Hematopoietic multipotent progenitor cell (in vitro differentiated cells): ENCODE measurements at regions not wholly inside any gene's neighbourhood (a gene's known extent, or its start where the extent isn't known, plus 50 kb on each side); places are given as distances from the start of the nearest gene placed in this dataset.
"Not testable (repeated sequence)": the region's sequence is repeated elsewhere in the genome, so short reads cannot be mapped to it uniquely, and the experiment has no call there.

ENCODE experiments used
- DNase-seq, 3 donors: peaks; one replicate each; pipeline ENCODE4 v3.0.0-alpha.2; 2011 to 2015; ENCODE audit warnings: low read depth in 2 of 3, low spot score in 2 of 3

- not testable (repeated sequence) for DNase-seq
Observed at GRCh38 chr1:214095896-214096295, 108.1 kb downstream of the PROX1 start.

DNA sequence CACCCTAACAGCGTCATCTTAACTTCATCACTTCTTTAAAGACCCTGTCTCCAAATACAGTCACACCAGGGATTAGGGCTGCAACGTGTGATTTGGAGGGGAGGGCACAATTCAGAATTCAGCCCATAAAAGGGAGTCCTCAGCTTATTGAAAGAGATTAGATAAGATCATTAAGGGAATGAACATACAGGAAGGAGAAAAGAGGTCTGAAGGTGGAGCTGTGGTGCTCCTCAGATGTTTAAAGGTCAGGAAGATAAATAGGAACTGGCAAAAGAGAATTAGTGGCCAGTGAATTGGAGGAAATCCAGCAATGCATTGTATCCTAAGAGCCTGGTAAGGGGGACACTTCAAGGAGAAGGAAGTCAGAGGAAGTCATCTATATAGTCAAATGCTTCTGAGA, 113.5 kb downstream of the PROX1 start:
- no peak for DNase-seq

DNA sequence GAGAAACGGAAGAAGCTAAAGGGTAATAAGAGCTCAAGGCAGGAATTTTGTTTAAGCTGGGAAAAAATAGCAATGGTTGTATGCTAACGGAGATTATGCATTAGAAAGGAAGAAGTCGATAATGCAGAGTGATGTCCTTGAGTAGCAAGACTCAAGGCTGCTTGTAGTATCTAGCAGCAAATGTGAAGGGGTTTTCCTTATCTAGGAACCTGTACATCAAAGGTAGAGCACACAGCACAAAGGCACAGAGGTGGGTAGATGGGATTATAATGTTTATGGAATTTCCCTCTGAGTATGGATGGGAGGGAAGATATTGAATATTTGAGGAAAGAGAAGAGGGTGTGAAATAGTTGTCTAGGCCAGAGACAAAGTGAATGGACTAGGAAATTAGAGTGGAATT, 114.1 kb downstream of the PROX1 start:
- no peak for DNase-seq

GRCh38 chr1:214102907-214103306, 115.1 kb downstream of the PROX1 start:
- DNase-seq = no peak

- DNase-seq = no peak
Observed at GRCh38 chr1:214103778-214104177, 116.0 kb downstream of the PROX1 start.

GRCh38 chr1:214106375-214106774, 118.6 kb downstream of the PROX1 start:
- no peak for DNase-seq

- peak in 1 of 3 donors; percentile 0 for DNase-seq
Observed at GRCh38 chr1:214107322-214108096, 119.7 kb downstream of the PROX1 start.

DNA sequence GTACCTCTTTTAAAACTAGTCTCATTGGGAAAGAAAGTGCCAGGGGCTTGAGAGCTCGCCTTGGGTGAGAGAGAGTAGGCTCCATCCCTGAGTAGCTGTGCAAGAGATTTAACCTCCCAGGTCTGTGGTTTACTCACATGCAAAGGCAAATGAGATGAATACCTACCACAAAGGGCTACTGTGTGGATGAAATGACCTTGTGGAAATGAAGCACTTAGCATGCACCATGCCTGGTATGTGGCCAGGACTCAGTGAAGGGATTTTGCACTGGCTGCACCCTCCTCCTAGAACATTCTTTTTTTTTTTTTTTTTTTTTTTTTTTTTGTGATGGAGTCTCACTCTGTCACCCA, 120.3 kb downstream of the PROX1 start:
- DNase-seq = no peak

- DNase-seq = no peak
Observed at GRCh38 chr1:214111796-214112195, 124.0 kb downstream of the PROX1 start.

DNA sequence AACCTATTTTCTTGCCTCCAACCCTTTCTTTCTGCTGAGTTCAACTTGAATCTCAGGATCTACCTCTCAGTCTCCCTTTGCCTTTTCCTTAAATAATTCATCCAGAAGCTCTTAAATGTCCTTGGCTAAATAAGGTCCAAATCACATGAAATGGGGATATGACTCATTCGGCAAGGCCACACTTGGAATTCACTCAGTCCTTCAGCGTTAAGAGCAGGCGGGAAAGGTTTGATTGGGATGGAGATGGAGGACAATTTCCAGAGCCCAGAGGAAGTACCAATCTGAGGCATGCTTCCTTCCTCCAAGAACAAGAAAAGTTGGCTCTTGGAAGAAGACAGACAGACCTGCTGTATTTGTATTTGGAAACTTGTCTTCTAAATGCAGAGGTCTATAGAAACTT, 128.5 kb downstream of the PROX1 start:
- no peak for DNase-seq

- DNase-seq = no peak
Observed at GRCh38 chr1:214117780-214118179, 130.0 kb downstream of the PROX1 start.

GRCh38 chr1:214120191-214120590, 132.4 kb downstream of the PROX1 start:
- no peak for DNase-seq

- no peak for DNase-seq
Observed at GRCh38 chr1:214120951-214121350, 133.2 kb downstream of the PROX1 start.

GRCh38 chr1:214122110-214122509, 134.3 kb downstream of the PROX1 start:
- no peak for DNase-seq

DNA sequence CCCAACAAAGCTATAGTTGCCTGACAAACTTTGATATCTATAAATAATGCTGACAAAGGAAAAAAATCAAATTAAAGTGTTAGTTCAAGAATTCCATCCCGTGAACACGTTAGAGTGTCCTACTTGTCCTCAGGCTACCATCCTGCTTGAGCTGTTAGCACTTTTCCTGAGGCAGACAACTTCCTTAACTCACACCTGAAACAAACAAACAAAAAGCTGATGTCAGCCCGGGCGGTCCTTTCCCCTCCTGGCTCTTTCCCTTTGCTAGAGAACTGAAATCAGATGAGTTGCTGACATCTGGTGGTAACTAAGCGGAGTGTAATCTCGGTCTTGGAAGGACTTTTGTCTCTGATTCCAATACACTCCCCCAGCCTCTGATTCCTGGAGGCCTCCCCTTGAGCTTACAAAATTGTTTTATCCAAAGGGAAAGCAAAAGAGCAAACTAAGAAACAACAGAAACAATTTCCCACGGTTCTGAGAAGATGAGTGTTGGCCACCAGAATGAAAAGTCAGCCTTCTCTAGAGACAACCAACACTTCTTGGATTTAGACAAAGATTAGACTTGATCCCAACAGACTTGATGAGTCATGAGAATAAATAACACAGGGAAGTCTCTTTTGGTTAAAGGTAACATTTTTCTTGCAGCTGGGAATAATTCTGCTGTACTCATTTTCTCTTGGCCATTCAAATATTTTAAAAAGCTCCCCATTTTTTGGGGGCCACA, 135.4 kb downstream of the PROX1 start:
- DNase-seq = peak in 2 of 3 donors; percentile 35 to 55

GRCh38 chr1:214124281-214124805, 136.6 kb downstream of the PROX1 start:
- DNase-seq = no peak

DNA sequence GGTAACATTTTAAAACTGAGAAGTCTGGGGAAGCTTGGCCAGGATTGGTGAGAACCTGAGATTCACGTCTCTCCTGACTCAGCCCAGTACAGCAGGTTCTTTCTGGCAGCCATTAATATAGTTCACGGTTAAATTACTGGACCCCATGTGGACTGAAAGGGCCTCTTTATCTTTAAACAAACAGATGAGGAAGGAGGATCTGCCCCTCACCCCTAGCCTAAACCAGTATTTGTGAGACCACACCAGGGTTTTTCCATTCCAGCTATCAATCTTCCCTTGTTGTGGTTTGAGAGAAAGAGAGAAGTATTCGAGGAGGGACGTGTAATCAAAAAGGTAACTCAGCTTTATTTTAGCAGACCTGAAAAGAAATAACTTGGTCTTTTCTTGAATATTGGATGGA, 137.1 kb downstream of the PROX1 start:
- peak in 2 of 3 donors; percentile 32 to 83 for DNase-seq

DNA sequence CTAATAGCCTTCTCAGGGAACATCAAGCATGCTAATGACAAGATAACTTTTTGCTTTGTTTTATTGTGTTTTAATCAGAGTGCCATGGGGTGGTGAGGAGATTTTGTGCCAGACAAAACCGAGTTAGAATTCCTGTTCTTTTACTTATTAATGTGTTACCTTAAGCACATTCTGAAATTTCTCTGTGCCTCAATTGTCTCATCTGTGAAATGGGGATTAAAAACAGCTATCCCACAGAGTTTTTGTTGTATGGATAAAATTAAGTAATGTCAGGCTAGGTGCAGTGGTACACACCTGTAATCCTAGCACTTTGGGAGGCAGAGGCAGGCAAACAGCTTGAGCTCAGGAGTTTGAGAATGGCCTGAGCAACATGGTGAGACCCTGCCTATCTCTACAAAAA, 138.0 kb downstream of the PROX1 start:
- no peak for DNase-seq

DNA sequence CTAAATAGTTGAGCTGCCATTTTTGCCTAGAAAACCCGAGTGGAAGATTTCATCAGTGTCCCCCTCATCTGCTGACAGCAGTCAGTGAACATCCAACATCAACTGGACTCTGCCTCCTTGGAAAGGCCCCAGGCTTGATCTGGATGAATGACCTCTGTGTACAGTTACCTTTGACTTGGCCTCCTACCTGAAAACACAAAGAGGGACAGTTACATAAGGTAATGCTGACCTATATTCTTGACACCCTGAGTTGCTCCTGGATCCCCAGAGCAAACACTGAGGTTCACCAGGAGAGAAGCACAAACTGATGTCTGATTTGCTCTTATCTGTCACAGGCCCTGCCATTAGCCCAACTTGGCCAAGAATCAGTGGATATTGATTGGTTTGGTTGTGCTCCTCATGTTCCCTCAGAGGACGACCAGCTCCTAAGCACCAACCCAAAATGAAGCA, 138.9 kb downstream of the PROX1 start:
- no peak for DNase-seq

- DNase-seq = no peak
Observed at GRCh38 chr1:214127705-214128104, 139.9 kb downstream of the PROX1 start.

GRCh38 chr1:214135886-214136285, 145.1 kb upstream of the SMYD2 start:
- no peak for DNase-seq

GRCh38 chr1:214136324-214136919, 144.5 kb upstream of the SMYD2 start:
- no peak for DNase-seq
